ENCODE measurements at regions not wholly inside any gene's neighbourhood (a gene's known extent, or its start where the extent isn't known, plus 50 kb on each side); places are given as distances from the start of the nearest gene placed in this dataset.

- no peak for TF ChIP-seq CTCF (IDR thresholded peaks at IDR 0.05; ENCODE audit: insufficient read depth, low read length)
- H3K4me3 ChIP-seq (ENCODE audit: low read depth, low read length), result no peak overlapping the region
- DNase-seq (ENCODE audit: low read depth), result no peak
Observed at GRCh38 chr7:51476026-51476425, 159.4 kb upstream of the COBL start.

GRCh38 chr7:51472873-51473272 is 156.3 kb upstream of the COBL start:
- no peak for DNase-seq (ENCODE audit: low read depth)
- TF ChIP-seq CTCF (IDR thresholded peaks at IDR 0.05; ENCODE audit: insufficient read depth, low read length), result no peak

GRCh38 chr7:51471981-51472296 is 155.3 kb upstream of the COBL start:
- no peak for TF ChIP-seq CTCF (IDR thresholded peaks at IDR 0.05; ENCODE audit: insufficient read depth, low read length)
- H3K4me3 ChIP-seq (ENCODE audit: low read depth, low read length), result no peak overlapping the region
- DNase-seq (ENCODE audit: low read depth), result no peak

More at GRCh38 chr7:51472873-51473272, 156.3 kb upstream of the COBL start:
- H3K4me3 ChIP-seq (ENCODE audit: low read depth, low read length), result no peak overlapping the region

GRCh38 chr7:51471210-51471980 is 154.8 kb upstream of the COBL start:
- DNase-seq (ENCODE audit: low read depth), result no peak
- H3K4me3 ChIP-seq (ENCODE audit: low read depth, low read length), result no peak overlapping the region
- TF ChIP-seq CTCF (IDR thresholded peaks at IDR 0.05; ENCODE audit: insufficient read depth, low read length), result no peak

GRCh38 chr7:51467384-51468017 is 150.9 kb upstream of the COBL start:
- DNase-seq (ENCODE audit: low read depth), result no peak
- H3K4me3 ChIP-seq (ENCODE audit: low read depth, low read length), result no peak overlapping the region
- TF ChIP-seq CTCF (IDR thresholded peaks at IDR 0.05; ENCODE audit: insufficient read depth, low read length), result no peak

- no peak overlapping the region for H3K4me3 ChIP-seq (ENCODE audit: low read depth, low read length)
- TF ChIP-seq CTCF (IDR thresholded peaks at IDR 0.05; ENCODE audit: insufficient read depth, low read length), result no peak
- DNase-seq (ENCODE audit: low read depth), result no peak
Observed at GRCh38 chr7:51459809-51460208, 143.2 kb upstream of the COBL start.

Data from fibroblast of the aortic adventitia (primary cell).